ENCODE measurements at regions not wholly inside any gene's neighbourhood (a gene's known extent, or its start where the extent isn't known, plus 50 kb on each side); places are given as distances from the start of the nearest gene placed in this dataset.

GRCh38 chr2:193250389-193250788, 1055.7 kb upstream of the TMEFF2 start:
- no peaks in the 10 kb centered on the region for H3K4me1 ChIP-seq (ENCODE audit: control insufficient read depth, insufficient read depth, low read length)
- H3K36me3 ChIP-seq (ENCODE audit: control insufficient read depth in 2 of 2, insufficient read depth in 1 of 2, low read length in 2 of 2), result no peaks in the 10 kb centered on the region
- no peak overlapping the region for H3K27ac ChIP-seq (ENCODE audit: extremely low read depth, low read depth, low read length)
- H3K9me3 ChIP-seq (ENCODE audit: control insufficient read depth, insufficient read depth, low read depth, low read length), result no peaks in the 10 kb centered on the region
- H3K4me3 ChIP-seq (ENCODE audit: low read depth, low read length), result no peak overlapping the region
- ChIA-PET POLR2A (no interaction called here), CTCF (no interaction called here)
- TF ChIP-seq HIC1 (tag by site-specific recombination; IDR thresholded peaks at IDR 0.05), result no peak
- TF ChIP-seq ZNF423 (tag by site-specific recombination; IDR thresholded peaks at IDR 0.05), result no peak
- TF ChIP-seq, protein P1, sequence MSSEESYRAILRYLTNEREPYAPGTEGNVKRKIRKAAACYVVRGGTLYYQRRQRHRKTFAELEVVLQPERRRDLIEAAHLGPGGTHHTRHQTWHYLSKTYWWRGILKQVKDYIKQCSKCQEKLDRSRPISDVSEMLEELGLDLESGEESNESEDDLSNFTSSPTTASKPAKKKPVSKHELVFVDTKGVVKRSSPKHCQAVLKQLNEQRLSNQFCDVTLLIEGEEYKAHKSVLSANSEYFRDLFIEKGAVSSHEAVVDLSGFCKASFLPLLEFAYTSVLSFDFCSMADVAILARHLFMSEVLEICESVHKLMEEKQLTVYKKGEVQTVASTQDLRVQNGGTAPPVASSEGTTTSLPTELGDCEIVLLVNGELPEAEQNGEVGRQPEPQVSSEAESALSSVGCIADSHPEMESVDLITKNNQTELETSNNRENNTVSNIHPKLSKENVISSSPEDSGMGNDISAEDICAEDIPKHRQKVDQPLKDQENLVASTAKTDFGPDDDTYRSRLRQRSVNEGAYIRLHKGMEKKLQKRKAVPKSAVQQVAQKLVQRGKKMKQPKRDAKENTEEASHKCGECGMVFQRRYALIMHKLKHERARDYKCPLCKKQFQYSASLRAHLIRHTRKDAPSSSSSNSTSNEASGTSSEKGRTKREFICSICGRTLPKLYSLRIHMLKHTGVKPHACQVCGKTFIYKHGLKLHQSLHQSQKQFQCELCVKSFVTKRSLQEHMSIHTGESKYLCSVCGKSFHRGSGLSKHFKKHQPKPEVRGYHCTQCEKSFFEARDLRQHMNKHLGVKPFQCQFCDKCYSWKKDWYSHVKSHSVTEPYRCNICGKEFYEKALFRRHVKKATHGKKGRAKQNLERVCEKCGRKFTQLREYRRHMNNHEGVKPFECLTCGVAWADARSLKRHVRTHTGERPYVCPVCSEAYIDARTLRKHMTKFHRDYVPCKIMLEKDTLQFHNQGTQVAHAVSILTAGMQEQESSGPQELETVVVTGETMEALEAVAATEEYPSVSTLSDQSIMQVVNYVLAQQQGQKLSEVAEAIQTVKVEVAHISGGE (tag by site-specific recombination; conservative IDR thresholded peaks at IDR 0.05; ENCODE audit: low read depth), result no peak

GRCh38 chr2:193240752-193241151, 1046.0 kb upstream of the TMEFF2 start:
- POLR2A ChIA-PET, result no interaction called here
- CTCF ChIA-PET, result interaction anchor here (0.6 to 1.2 kb wide), 5 partner anchors 12 to 244 kb away, joined by 3 to 8 read pairs (median 3); no protein-coding TSS in a partner anchor
- H3K36me3 ChIP-seq (ENCODE audit: control insufficient read depth in 2 of 2, insufficient read depth in 1 of 2, low read length in 2 of 2), result no peaks in the 10 kb centered on the region
- no peak overlapping the region for H3K4me3 ChIP-seq (ENCODE audit: low read depth, low read length)
- no peak overlapping the region for H3K27ac ChIP-seq (ENCODE audit: extremely low read depth, low read depth, low read length)
- H3K4me1 ChIP-seq (ENCODE audit: control insufficient read depth, insufficient read depth, low read length), result no peaks in the 10 kb centered on the region
- no peak for TF ChIP-seq ZNF266 (tag by site-specific recombination; IDR thresholded peaks at IDR 0.05; ENCODE audit: low read depth)
- no peak for TF ChIP-seq HIC1 (tag by site-specific recombination; IDR thresholded peaks at IDR 0.05)
- no peaks in the 10 kb centered on the region for H3K9me3 ChIP-seq (ENCODE audit: control insufficient read depth, insufficient read depth, low read depth, low read length)

- Histone ChIP-seq H3K36me3 (ENCODE audit: control insufficient read depth in 2 of 2, insufficient read depth in 1 of 2, low read length in 2 of 2) (no peaks in the 10 kb centered on the region), H3K27ac (ENCODE audit: extremely low read depth, low read depth, low read length) (no peak overlapping the region), H3K4me3 (ENCODE audit: low read depth, low read length) (no peak overlapping the region), H3K4me1 (ENCODE audit: control insufficient read depth, insufficient read depth, low read length) (no peaks in the 10 kb centered on the region), H3K9me3 (ENCODE audit: control insufficient read depth, insufficient read depth, low read depth, low read length) (no peaks in the 10 kb centered on the region)
- CTCF ChIA-PET, result no interaction called here
- POLR2A ChIA-PET, result no interaction called here
- TF ChIP-seq ZBTB44 (tag by site-specific recombination; IDR thresholded peaks at IDR 0.05) (no peak), ZSCAN30 (tag by site-specific recombination; IDR thresholded peaks at IDR 0.05) (no peak), ZNF426 (tag by site-specific recombination; IDR thresholded peaks at IDR 0.05) (no peak), KLF9 (tag by site-specific recombination; IDR thresholded peaks at IDR 0.05; ENCODE audit: low read depth) (no peak), EGR2 (tag by site-specific recombination; IDR thresholded peaks at IDR 0.05; ENCODE audit: low read depth) (no peak), ZFP37 (tag by site-specific recombination; IDR thresholded peaks at IDR 0.05) (no peak), ATF2 (tag by site-specific recombination; IDR thresholded peaks at IDR 0.05; ENCODE audit: low read depth) (no peak)
- TF ChIP-seq, protein P2, sequence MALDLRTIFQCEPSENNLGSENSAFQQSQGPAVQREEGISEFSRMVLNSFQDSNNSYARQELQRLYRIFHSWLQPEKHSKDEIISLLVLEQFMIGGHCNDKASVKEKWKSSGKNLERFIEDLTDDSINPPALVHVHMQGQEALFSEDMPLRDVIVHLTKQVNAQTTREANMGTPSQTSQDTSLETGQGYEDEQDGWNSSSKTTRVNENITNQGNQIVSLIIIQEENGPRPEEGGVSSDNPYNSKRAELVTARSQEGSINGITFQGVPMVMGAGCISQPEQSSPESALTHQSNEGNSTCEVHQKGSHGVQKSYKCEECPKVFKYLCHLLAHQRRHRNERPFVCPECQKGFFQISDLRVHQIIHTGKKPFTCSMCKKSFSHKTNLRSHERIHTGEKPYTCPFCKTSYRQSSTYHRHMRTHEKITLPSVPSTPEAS (tag by site-specific recombination; IDR thresholded peaks at IDR 0.05), result no peak
Observed at GRCh38 chr2:193231634-193232033, 1036.9 kb upstream of the TMEFF2 start.
